LHCN-M2 (cell line): ENCODE measurements at regions not wholly inside any gene's neighbourhood (a gene's known extent, or its start where the extent isn't known, plus 50 kb on each side); places are given as distances from the start of the nearest gene placed in this dataset.

Experiments used
- DNase-seq: peaks from one replicate; pipeline ENCODE4 v3.0.0-alpha.2; 2012; ENCODE audit warnings: low read depth

GRCh38 chr16:79865918-79866317, 265.4 kb upstream of the MAF start:
- no peak for DNase-seq

GRCh38 chr16:79864781-79865391, 264.3 kb upstream of the MAF start:
- no peak for DNase-seq

GRCh38 chr16:79864032-79864780, 263.7 kb upstream of the MAF start:
- DNase-seq = no peak

GRCh38 chr16:79863128-79864031, 262.8 kb upstream of the MAF start:
- no peak for DNase-seq

GRCh38 chr16:79862601-79863000, 262.1 kb upstream of the MAF start:
- no peak for DNase-seq

GRCh38 chr16:79856581-79856980, 256.0 kb upstream of the MAF start:
- DNase-seq = no peak

GRCh38 chr16:79850348-79850747, 249.8 kb upstream of the MAF start:
- DNase-seq = no peak

GRCh38 chr16:79849119-79849518, 248.6 kb upstream of the MAF start:
- DNase-seq = no peak

- no peak for DNase-seq
Measured at GRCh38 chr16:79848719-79849118, 248.2 kb upstream of the MAF start.

GRCh38 chr16:79847569-79847968, 247.0 kb upstream of the MAF start:
- no peak for DNase-seq

- no peak for DNase-seq
Measured at GRCh38 chr16:79847101-79847500, 246.6 kb upstream of the MAF start.

- DNase-seq = no peak
Measured at GRCh38 chr16:79845734-79846135, 245.2 kb upstream of the MAF start.

- no peak for DNase-seq
Measured at GRCh38 chr16:79845033-79845733, 244.6 kb upstream of the MAF start.

- no peak for DNase-seq
Measured at GRCh38 chr16:79844603-79845002, 244.1 kb upstream of the MAF start.

- DNase-seq = no peak
Measured at GRCh38 chr16:79843631-79844043, 243.1 kb upstream of the MAF start.

- no peak for DNase-seq
Measured at GRCh38 chr16:79843145-79843544, 242.6 kb upstream of the MAF start.

- no peak for DNase-seq
Measured at GRCh38 chr16:79842197-79842596, 241.7 kb upstream of the MAF start.

- no peak for DNase-seq
Measured at GRCh38 chr16:79839466-79840341, 239.2 kb upstream of the MAF start.

- DNase-seq = no peak
Measured at GRCh38 chr16:79838496-79839259, 238.1 kb upstream of the MAF start.

- DNase-seq = no peak
Measured at GRCh38 chr16:79836144-79836543, 235.6 kb upstream of the MAF start.
